HG03442 (cell line): ENCODE measurements at regions not wholly inside any gene's neighbourhood (a gene's known extent, or its start where the extent isn't known, plus 50 kb on each side); places are given as distances from the start of the nearest gene placed in this dataset.

ENCODE experiments used
- ATAC-seq: cut with Tn5 transposase; IDR thresholded peaks from one replicate; pipeline ENCODE4 v1.9.1; 2021; ENCODE audit warnings: mild to moderate bottlenecking, moderate library complexity; ENCODE audit not compliant: unreplicated experiment

- no peak for ATAC-seq
Measured at GRCh38 chr2:120878970-120879369, 143.3 kb downstream of the GLI2 start.

DNA sequence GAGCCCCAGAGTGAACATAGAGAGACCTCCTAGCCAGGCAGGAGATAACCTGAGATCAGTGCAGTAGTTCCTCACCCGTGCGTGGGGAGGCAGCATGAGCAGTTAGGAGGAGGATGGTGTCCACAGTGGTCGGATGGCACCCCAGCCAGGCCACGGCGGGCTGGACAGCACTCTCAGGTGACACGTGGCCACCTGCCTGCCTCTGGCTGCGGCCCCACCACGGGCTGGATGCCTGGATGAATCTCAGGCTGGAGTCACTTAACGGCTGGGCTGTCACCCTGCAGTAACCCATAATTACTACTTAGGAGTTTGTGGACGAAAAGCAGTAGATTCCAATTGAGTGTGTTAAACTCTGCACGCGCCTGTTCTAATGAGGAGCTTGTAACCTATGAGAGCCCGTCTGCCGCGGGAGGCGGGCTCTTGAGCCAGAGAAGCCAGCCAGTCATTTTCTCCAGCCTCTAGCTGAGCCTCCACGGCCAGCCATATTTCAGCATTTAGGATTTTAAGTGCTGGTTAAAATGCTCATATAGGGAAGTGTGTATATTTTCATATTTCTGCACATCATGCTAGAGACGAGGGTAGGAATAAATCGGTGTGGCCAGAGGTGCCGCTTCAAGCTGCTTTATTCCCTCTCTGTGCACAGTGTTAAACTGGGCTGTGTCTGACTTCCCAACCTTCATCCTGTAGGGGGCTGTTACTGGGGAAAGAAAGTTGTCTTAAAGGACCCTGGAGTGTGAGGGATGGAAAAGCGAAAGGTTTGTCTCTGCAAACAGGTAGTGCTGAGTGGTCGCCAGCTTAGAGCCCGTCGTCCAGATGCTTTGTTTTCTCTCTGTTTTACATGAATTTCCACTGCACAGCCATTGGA, 144.0 kb downstream of the GLI2 start:
- ATAC-seq, result no peak

- ATAC-seq, result no peak
Measured at GRCh38 chr2:120880381-120880780, 144.7 kb downstream of the GLI2 start.

- ATAC-seq, result no peak
Measured at GRCh38 chr2:120881981-120882788, 146.5 kb downstream of the GLI2 start.

DNA sequence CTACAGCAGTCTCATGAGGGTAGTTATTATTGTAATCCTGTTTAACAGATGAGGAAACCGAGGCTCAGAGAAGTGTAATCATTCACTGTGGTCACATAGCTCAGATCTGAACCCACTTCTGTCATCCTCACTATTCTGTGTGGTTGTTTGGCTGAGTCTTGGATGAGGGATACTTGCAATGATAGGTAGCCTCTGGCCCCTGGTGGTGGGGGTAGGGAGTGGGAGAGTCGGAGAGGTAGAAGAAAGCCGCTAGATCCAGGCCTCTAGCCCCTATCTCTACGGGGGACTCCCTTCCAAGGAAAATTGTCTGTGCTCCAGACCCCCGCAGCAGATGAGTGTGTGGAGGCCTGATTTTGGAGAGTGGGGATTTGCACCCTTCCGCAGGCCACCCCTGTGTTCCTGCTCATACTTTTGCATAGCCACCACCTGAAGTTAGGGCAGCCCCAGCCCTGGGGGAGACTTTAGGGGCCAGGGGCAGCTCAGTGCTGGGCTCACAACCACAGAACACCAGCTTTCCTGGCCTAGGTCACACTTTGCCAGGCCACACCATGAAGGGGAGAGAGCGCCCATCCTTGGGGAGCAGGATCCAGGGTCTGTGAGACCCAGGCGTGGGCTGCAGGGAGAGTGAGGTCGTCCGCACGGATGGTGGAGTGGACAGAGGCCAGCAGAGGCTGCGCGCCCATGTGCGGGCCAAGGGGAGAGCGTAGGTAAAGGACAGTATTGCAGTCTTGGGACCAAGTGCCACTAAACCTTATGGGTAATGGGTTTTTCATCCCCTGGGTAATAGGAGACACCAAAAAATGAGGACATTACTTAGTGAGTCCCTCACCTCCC, 148.2 kb downstream of the GLI2 start:
- ATAC-seq, result no peak

DNA sequence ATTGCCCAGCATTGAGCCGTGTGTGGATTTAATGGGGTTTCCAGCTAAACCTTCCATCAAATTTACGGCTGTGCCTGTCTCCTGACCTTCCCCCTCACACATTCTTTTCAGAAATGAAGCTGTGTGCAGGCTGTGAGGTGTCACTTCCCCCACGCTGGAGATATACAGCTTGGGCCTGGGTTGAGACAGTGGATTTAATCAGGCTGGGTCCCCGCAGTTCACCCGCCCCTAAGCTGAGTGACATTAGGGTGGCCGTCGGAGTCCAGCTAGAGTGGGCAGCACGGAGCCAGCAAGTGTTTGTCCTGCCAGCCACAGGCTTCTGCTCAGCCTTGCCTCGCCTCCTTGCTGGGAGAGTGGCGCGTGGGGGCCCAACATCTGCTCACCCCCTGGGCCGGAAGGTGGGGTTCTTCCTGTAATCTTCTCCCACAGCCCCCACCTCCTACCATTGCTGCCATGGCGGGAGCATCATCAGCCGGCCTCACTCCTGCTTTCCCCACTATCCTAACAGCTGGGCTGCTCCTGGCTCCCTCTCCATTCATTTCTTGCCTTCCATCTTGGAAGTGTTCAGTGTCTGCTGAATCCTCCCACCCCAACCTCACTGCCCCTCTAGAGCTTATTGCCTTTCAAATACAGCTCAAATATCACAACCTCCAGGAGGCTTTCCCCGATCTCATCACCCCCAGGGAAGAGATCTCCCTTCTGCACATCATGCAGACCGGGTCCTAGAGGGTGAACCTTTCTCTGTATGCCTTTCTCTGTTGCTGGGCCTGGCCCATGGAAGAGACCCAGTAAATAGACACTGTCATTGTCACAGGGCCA, 149.0 kb downstream of the GLI2 start:
- no peak for ATAC-seq

DNA sequence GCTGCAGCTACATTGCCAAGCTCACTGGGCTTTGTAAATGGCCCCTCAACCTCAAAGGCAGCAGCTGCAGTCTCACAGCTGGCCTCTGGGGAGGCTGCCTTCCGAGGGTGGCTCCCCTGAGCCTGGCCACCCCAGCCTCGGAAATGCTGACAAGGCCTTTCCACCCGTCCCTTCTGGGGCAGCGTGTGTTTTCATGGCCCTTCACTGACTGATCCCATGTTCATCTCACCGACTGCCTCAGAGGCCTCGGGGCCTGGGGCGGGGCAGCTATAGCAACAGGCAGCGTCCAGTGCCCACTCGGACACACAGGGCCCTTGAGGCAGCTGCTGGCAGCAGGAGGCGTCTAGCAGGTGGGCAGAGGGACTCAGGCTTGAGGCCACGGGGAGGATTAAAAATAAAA, 149.7 kb downstream of the GLI2 start:
- ATAC-seq, result no peak

- no peak for ATAC-seq
Measured at GRCh38 chr2:120885749-120886148, 150.1 kb downstream of the GLI2 start.

DNA sequence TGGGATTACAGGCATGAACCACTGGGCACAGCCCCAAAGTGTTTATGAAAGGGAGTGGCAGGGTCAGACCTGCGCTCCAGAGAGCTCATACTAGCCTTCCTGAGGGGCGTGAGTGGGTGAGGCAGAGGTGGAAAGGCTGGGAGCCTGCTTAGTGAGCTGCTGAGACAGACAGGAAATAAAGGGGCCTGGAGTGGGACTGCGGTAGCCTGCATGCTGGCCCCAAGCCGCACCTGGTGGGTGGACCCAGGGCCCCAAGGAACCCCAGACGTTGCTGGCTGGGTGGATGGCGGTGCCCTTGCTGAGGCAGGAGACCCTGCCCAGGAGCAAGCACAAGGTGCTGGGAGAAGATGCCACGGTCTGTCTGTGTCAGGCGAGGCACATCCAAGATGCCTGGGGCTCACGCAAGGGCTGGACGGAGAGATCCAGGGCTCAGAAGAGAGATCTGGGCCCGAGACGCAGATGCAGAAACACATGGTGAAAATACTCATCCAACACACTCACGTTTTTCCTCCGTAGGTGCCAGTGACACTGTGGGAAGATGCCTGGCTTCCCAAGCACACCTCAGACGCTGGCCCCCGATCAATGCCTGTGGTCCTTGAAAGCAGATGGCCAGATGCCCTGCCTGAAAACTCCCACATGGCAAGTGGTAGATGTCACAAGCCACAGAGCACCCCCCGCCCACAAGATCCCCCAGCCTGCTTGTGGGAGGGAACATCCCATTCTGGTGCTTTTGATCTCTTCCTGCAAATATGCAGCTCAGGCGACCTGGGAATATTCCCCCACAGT, 151.1 kb downstream of the GLI2 start:
- ATAC-seq, result no peak

DNA sequence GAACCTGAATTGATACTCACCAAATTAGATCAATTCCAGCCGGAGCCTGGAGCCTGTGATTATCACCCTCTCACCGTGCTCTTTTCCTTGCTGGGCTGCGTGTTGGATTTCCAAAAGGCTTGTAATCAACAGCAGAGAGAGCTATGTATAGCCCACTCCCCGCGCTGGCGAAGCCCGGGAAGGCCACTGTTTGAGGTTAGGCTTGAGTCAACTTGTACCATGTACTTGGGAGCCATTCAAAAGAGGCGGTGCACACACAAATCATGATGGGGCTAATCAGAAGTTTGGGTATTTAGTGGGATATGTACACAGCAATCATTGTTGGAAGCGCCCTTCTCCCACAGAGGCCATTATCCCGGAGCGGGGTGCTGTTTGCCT, 151.6 kb downstream of the GLI2 start:
- ATAC-seq, result no peak

DNA sequence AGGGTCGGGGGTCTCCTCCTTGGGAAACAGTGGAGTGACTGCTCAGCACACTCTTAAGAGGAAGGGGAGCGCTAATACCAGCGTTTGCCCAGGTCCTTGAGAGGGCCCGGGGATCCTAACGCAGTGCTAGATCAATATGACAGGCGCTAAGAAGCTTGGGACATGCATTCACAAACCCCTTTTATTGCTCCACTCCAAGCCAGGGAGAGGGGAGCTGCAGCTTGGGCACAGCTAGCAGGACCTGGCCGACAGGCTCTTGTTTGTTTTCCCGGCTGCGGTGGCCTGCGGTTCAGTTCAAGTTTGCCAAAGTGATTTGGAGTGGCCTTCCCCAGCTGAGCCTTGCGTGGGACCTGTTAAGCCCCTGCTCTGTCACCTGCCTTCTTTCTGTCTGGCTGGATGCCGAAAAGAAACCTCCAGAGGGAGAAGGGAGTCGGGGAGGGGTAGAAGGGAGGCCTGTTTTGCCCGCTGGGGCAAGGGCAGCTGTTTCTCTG, 152.1 kb downstream of the GLI2 start:
- no peak for ATAC-seq

GRCh38 chr2:120888851-120889250, 153.2 kb downstream of the GLI2 start:
- ATAC-seq, result no peak

- ATAC-seq, result no peak
Measured at GRCh38 chr2:120889936-120890335, 154.3 kb downstream of the GLI2 start.

DNA sequence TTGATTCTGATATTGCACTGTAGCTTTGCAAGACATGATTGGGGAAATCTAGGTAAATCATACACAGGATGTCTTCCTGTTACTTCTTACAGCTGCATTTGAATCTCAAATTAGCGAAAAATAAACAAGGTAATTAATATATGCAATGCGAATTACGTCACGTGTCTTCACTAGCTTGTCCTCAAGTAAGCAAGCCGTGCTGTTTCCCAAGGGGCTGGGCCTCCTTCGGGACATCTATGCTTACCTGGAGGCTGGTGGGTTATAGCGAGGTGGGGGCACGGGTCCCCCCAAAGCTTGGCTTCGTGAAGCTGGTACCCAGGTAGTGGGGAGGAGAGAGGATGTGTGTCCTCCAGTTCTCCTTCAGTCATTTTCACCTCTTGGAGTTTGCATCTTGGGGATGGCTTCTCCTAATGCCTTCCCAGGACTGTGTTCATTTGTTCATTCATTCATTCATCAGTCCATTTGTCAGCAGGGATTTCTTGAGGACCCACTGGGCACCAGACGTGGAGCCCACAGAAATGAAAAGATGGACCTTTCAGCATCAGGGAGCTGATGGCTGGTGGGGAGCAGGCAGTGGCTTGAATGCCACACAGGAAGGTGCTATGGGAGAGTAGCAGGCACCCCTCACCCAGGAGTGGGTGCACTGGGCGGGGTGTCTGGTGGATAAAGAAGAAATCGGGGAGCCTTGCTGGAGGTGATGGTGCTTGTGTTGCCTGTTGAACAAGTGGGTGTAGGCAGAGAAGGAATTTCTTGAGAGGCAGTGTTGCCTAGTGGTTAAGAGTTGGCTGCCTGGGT, 155.1 kb downstream of the GLI2 start:
- no peak for ATAC-seq

DNA sequence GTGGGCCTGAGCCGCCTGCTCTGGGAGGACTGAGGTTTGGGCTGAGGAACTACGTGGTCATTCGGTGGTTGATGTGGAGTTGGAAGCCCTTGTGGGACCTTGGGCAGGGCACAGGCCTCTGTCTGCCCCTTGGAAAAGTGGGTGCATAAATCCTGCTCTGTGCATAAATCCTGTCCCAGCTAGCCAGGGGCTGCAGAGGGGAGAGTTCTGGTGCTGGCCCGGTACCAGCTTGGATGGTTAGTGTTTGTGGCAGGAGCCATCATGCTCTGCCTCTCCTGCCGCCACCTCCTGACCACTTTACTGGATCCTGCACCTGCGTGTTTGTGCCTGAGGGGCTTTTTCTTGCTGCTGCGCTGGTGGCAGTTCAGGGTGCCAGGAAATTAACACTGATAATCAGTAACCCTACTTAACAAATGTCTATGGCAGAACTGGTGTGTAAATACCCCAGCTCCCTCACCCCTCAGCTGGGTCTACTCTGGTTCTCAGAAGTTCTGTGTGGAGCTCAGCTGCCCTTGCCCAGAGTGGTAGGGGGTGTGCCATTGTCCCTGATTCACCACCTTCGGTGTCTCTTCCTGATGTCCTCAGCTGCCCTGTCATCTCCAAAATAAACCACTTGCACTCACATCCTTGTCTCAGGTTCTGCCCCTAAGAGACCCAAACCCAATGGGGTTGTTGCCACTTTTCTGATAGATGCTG, 156.8 kb downstream of the GLI2 start:
- no peak for ATAC-seq

DNA sequence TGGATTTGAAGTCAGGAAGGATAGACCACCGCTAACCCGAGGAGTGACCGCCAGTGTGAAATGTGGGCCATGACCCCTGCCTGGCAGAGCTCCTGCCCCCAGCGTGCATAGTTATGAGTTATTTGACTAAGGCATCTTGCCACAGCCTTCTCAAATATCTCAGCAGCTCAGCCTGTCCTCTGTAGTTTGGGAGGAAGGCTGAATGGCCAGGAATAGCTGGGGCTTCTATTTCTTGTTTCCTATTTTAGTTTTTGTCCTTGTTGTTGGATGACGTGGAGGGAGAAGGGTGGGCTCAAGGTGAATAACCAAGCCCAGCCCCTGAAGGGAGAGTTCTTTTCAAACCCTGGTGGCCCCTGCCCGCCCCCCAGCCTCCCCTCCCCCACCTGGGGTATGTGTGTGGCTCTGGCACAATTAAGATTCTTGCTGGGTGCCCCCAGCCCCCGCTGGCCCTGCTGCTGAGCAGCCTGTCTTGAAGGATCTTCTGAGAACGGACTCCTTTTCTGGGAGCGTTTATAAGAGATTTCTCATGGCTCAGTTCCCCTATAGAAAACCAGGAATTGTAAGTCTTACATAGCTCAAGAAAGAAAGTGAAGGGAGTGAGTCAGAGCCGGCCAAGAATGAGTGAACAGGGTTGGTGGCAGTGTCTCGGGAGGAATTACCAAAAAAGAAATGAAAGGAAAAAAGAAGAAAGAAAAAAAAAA, 157.4 kb downstream of the GLI2 start:
- ATAC-seq, result no peak

DNA sequence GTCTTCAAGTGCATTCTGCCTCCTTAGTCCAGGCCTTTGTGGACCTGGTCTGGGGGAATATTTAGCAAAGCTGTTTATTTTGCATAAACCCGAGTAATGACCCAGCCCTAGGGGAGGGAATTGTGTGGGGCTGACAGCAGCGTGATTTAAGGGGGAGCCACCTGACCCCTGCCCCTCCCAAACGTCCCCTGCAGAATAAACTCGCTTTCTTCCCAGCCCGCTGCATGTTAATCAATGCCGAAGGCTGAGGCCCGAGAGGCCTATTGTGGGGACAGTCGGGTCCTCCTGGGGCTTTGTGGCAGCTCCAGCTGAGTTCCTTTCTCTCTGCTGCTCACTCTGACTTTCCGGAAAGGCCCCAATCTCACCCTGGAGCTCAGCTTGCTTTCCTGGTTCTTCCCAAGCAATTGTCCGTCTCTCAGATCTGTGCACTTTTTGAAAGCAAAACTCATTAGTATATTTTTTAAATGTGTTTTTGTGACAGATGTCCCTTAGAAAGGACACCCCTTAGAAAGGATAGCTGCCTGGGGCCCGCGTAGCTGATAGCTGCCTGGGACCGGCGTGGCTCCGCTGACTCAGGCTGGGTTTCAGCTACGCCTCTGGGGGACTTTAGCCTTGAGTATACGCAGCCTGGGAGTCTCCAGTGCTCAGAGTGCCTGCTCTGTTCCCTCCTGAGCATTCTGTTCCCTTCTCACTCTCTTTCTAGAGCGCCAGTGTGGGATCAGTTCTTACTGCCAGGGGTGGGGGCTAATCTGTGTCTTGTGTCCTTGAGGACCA, 158.3 kb downstream of the GLI2 start:
- ATAC-seq, result no peak
